ENCODE measurements at regions not wholly inside any gene's neighbourhood (a gene's known extent, or its start where the extent isn't known, plus 50 kb on each side); places are given as distances from the start of the nearest gene placed in this dataset.

GRCh38 chr11:21771097-21771496 lies 421.8 kb upstream of the ANO5 start:
- Histone ChIP-seq H3K27ac (ENCODE audit: low read depth, low read length, poor library complexity, severe bottlenecking) (no peak overlapping the region), H3K9me2 (ENCODE audit: insufficient read depth, low read length) (no peaks in the 10 kb centered on the region), H3K36me3 (ENCODE audit: insufficient read depth, low read length) (no peaks in the 10 kb centered on the region), H3K9me3 (ENCODE audit: low read length) (0 out of 2 replicates have a peak, but pooled peaks cover 4% of the 10 kb centered on the region), H3K4me2 (ENCODE audit: low read length) (no peak overlapping the region), H3K4me3 (ENCODE audit: low read depth, low read length, poor library complexity, severe bottlenecking) (no peak overlapping the region), H2AFZ (ENCODE audit: low read length) (no peak overlapping the region), H3K79me2 (ENCODE audit: insufficient read depth, low read depth, low read length) (no peaks in the 10 kb centered on the region), H3K4me1 (ENCODE audit: insufficient read depth, low read length, poor library complexity, severe bottlenecking) (no peaks in the 10 kb centered on the region), H4K20me1 (ENCODE audit: insufficient read depth, low read length) (no peaks in the 10 kb centered on the region)
- DNase-seq (ENCODE audit: low spot score) = no peak
- intact Hi-C loops (cut with micrococcal nuclease; ENCODE audit: unreplicated experiment) = no loop called here
- no TSS peak for BruUV-seq (replicated peaks)
- ChIA-PET POLR2A (interaction anchor here (0.6 to 1.1 kb wide), 2 partner anchors 49 to 111 kb away, joined by 3 to 4 read pairs; no protein-coding TSS in a partner anchor), CTCF (ENCODE audit: unreplicated experiment) (no interaction called here)
- TF ChIP-seq EZH2phosphoT487 (IDR thresholded peaks at IDR 0.05; ENCODE audit: borderline replicate concordance, low read depth, low read length) = no peak
- TF ChIP-seq CTCF (conservative IDR thresholded peaks at IDR 0.05; ENCODE audit: low read length) = no peak

DNA sequence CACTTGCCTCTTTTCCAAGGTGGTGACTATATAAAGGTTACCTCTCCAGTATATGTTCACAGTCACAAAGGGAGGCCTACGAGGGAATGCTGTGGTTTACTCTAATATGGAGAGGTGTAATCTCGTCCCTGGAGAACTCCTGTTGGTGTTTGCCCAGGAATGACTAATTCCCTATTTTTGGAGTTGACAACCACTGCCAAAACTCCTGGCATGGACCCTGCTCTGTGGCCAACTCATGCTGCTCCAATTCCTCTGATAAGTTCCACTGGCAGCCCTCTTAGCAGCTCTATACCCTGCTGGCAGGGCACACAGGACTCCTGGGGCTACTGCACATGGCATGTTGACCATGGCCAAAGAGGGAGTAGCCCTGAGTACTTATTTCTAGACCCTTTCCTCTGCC lies 418.7 kb upstream of the ANO5 start:
- H3K4me3 ChIP-seq (ENCODE audit: low read depth, low read length, poor library complexity, severe bottlenecking) = no peak overlapping the region
- ChIA-PET CTCF (ENCODE audit: unreplicated experiment) (no interaction called here), POLR2A (no interaction called here)
- H3K79me2 ChIP-seq (ENCODE audit: insufficient read depth, low read depth, low read length) = no peaks in the 10 kb centered on the region
- intact Hi-C loops (cut with micrococcal nuclease; ENCODE audit: unreplicated experiment) = no loop called here
- H3K4me2 ChIP-seq (ENCODE audit: low read length) = no peak overlapping the region
- no peaks in the 10 kb centered on the region for H3K36me3 ChIP-seq (ENCODE audit: insufficient read depth, low read length)
- TF ChIP-seq EZH2phosphoT487 (IDR thresholded peaks at IDR 0.05; ENCODE audit: borderline replicate concordance, low read depth, low read length) (no peak), CTCF (conservative IDR thresholded peaks at IDR 0.05; ENCODE audit: low read length) (no peak)
- H4K20me1 ChIP-seq (ENCODE audit: insufficient read depth, low read length) = no peaks in the 10 kb centered on the region
- no peak overlapping the region for H2AFZ ChIP-seq (ENCODE audit: low read length)
- no peaks in the 10 kb centered on the region for H3K9me2 ChIP-seq (ENCODE audit: insufficient read depth, low read length)
- H3K9me3 ChIP-seq (ENCODE audit: low read length) = 0 out of 2 replicates have a peak, but pooled peaks cover 4% of the 10 kb centered on the region
- H3K27ac ChIP-seq (ENCODE audit: low read depth, low read length, poor library complexity, severe bottlenecking) = no peak overlapping the region
- BruUV-seq (replicated peaks) = no TSS peak
- DNase-seq (ENCODE audit: low spot score) = no peak
- H3K4me1 ChIP-seq (ENCODE audit: insufficient read depth, low read length, poor library complexity, severe bottlenecking) = no peaks in the 10 kb centered on the region

DNA sequence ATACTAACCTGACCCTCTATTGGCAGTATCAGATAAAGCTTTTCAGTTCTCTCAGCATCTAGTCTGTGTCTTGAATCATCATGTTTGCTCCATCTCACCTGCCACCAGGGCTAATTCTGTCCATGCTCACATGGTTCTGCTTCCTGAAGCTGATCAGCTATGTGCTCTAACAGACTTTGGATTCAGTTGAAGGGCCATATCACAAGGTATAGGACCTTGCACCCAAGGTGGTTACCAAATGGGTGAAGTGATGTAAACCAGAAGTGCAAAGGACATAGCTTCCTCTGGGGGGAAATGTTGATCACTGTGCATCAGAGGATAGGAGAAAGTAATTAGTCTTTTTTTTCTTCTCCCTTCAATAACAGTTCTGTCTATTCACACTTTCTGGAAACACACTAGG lies 417.0 kb upstream of the ANO5 start:
- TF ChIP-seq EZH2phosphoT487 (IDR thresholded peaks at IDR 0.05; ENCODE audit: borderline replicate concordance, low read depth, low read length) (no peak), CTCF (conservative IDR thresholded peaks at IDR 0.05; ENCODE audit: low read length) (no peak)
- no peak overlapping the region for H3K27ac ChIP-seq (ENCODE audit: low read depth, low read length, poor library complexity, severe bottlenecking)
- no peak for DNase-seq (ENCODE audit: low spot score)
- H3K4me2 ChIP-seq (ENCODE audit: low read length) = no peak overlapping the region
- no peaks in the 10 kb centered on the region for H4K20me1 ChIP-seq (ENCODE audit: insufficient read depth, low read length)
- H3K4me3 ChIP-seq (ENCODE audit: low read depth, low read length, poor library complexity, severe bottlenecking) = no peak overlapping the region
- ChIA-PET CTCF (ENCODE audit: unreplicated experiment) (no interaction called here), POLR2A (no interaction called here)
- BruUV-seq (replicated peaks) = no TSS peak
- H3K9me2 ChIP-seq (ENCODE audit: insufficient read depth, low read length) = no peaks in the 10 kb centered on the region
- no peak overlapping the region for H2AFZ ChIP-seq (ENCODE audit: low read length)
- H3K36me3 ChIP-seq (ENCODE audit: insufficient read depth, low read length) = no peaks in the 10 kb centered on the region
- H3K79me2 ChIP-seq (ENCODE audit: insufficient read depth, low read depth, low read length) = no peaks in the 10 kb centered on the region
- H3K9me3 ChIP-seq (ENCODE audit: low read length) = 0 out of 2 replicates have a peak, but pooled peaks cover 4% of the 10 kb centered on the region
- intact Hi-C loops (cut with micrococcal nuclease; ENCODE audit: unreplicated experiment) = no loop called here
- no peaks in the 10 kb centered on the region for H3K4me1 ChIP-seq (ENCODE audit: insufficient read depth, low read length, poor library complexity, severe bottlenecking)
